SK-N-SH (cell line): ENCODE measurements at regions not wholly inside any gene's neighbourhood (a gene's known extent, or its start where the extent isn't known, plus 50 kb on each side); places are given as distances from the start of the nearest gene placed in this dataset.

Experiments
- CTCF ChIA-PET: fragments of 300-600, 350-600 bp; formaldehyde crosslinking; extraction: SDS; loops from one replicate; lab custom pipeline; 2021; lab: Yijun Ruan, JAX
- POLR2A ChIA-PET: fragments of 350-600 bp; sonication (Branson Sonifier 250); formaldehyde crosslinking; extraction: SDS; loops from one replicate; lab custom pipeline; 2020; ENCODE audit warnings: antibody characterized with exemption, inconsistent platforms; lab: Yijun Ruan, JAX
- DNase-seq: peaks from one replicate; pipeline ENCODE4 v3.0.0; 2012
- H2AFZ ChIP-seq: fragments of 200-600 bp; sonication (generic); 2 replicates; pipeline ENCODE4 v1.8.1; 2016; ENCODE audit warnings: antibody characterized with exemption, mild to moderate bottlenecking, low read depth
- H3F3A ChIP-seq: fragments of 200-600 bp; sonication (generic); replicated peaks from 2 replicates; pipeline ENCODE3; 2016; ENCODE audit warnings: antibody characterized with exemption, mild to moderate bottlenecking; ENCODE audit not compliant: insufficient read depth
- H3K27ac ChIP-seq, 2 experiments: fragments of 200-500 bp in 1 of 2; fragments of 200-600 bp in 1 of 2; sonication (Bioruptor generic) in 1 of 2; sonication (generic), shearing (Covaris generic) in 1 of 2; 2 replicates each; pipeline versions ENCODE4 v1.5.1 to v1.6.1; 2014 to 2016; ENCODE audit warnings: low read depth in 2 of 2, inconsistent platforms in 1 of 2, low read length in 1 of 2, mild to moderate bottlenecking in 1 of 2, mixed read lengths in 1 of 2
- H3K27me3 ChIP-seq: fragments of 200-600 bp; sonication (generic), shearing (Covaris generic); 2 replicates; pipeline ENCODE4 v1.6.1; 2016; ENCODE audit warnings: mixed run types; ENCODE audit not compliant: insufficient read depth
- H3K36me3 ChIP-seq, 2 experiments: fragments of 200-500 bp in 1 of 2; fragments of 200-600 bp in 1 of 2; sonication (Bioruptor generic) in 1 of 2; sonication (generic) in 1 of 2; replicated peaks in 1 of 2; 2 replicates each; pipeline versions ENCODE3 to v1.5.1; 2014 to 2016; ENCODE audit warnings: low read length in 1 of 2, mild to moderate bottlenecking in 1 of 2; ENCODE audit not compliant: insufficient read depth in 2 of 2, control insufficient read depth in 1 of 2
- H3K4me1 ChIP-seq, 2 experiments: fragments of 200-500 bp in 1 of 2; fragments of 200-600 bp in 1 of 2; sonication (Bioruptor generic) in 1 of 2; sonication (generic), shearing (Covaris generic) in 1 of 2; 2 replicates each; pipeline versions ENCODE4 v1.5.1 to v1.6.1; 2014 to 2016; ENCODE audit warnings: low read depth in 1 of 2, low read length in 1 of 2, mixed run types in 1 of 2; ENCODE audit not compliant: insufficient read depth in 2 of 2, control insufficient read depth in 1 of 2
- H3K4me2 ChIP-seq: fragments of 200-600 bp; sonication (generic), shearing (Covaris generic); 2 replicates; pipeline ENCODE4 v1.6.1; 2017; ENCODE audit warnings: mixed run types
- H3K4me3 ChIP-seq, 2 experiments: fragments of 200-500 bp in 1 of 2; fragments of 200-600 bp in 1 of 2; sonication (Bioruptor generic) in 1 of 2; sonication (generic), shearing (Covaris generic) in 1 of 2; 2 replicates each; pipeline versions ENCODE4 v1.5.1 to v1.8.1; 2014 to 2016; ENCODE audit warnings: low read depth in 2 of 2, inconsistent platforms in 1 of 2, low read length in 1 of 2, mild to moderate bottlenecking in 1 of 2, mixed read lengths in 1 of 2, moderate library complexity in 1 of 2
- H3K79me2 ChIP-seq: fragments of 200-600 bp; sonication (generic); 2 replicates; pipeline ENCODE4 v1.8.1; 2017; ENCODE audit warnings: mild to moderate bottlenecking; ENCODE audit not compliant: insufficient read depth
- H3K9ac ChIP-seq: fragments of 200-600 bp; sonication (generic); 2 replicates; pipeline ENCODE4 v1.6.1; 2017; ENCODE audit warnings: mixed run types
- H3K9me2 ChIP-seq: fragments of 200-600 bp; sonication (generic); 2 replicates; pipeline ENCODE4 v1.6.1; 2017; ENCODE audit warnings: mixed run types
- H3K9me3 ChIP-seq: fragments of 200-600 bp; sonication (generic); 2 replicates; pipeline ENCODE4 v1.6.1; 2017; ENCODE audit warnings: mixed run types, mild to moderate bottlenecking, moderate library complexity
- H4K20me1 ChIP-seq: fragments of 200-600 bp; sonication (generic); 2 replicates; pipeline ENCODE4 v1.6.1; 2017; ENCODE audit warnings: mild to moderate bottlenecking, mixed run types; ENCODE audit not compliant: insufficient read depth
- EZH2phosphoT487 ChIP-seq: fragments of 200-600 bp; sonication (generic); IDR thresholded peaks from 2 replicates; pipeline ENCODE4 v1.6.1; 2017; ENCODE audit warnings: low read depth, mixed run types, mild to moderate bottlenecking, antibody characterized with exemption, moderate library complexity, borderline replicate concordance
- FOXM1 ChIP-seq: IDR thresholded peaks from 2 replicates; pipeline ENCODE4 v1.4.0; 2012; ENCODE audit warnings: low read depth, mild to moderate bottlenecking
- GATA2 ChIP-seq: sonication (generic); formaldehyde crosslinking; IDR thresholded peaks from 2 replicates; pipeline ENCODE4 v1.5.0; 2020; ENCODE audit warnings: mild to moderate bottlenecking, missing genetic modification reagents
- JUND ChIP-seq: IDR thresholded peaks from 2 replicates; pipeline ENCODE4 v1.4.0; 2012
- POLR2AphosphoS5 ChIP-seq: IDR thresholded peaks from 2 replicates; pipeline ENCODE4 v1.6.1; 2012; ENCODE audit warnings: low read depth, low read length
- RXRA ChIP-seq: IDR thresholded peaks from 2 replicates; pipeline ENCODE4 v1.4.0; 2012; ENCODE audit warnings: low read depth, mild to moderate bottlenecking, borderline replicate concordance
- SMC3 ChIP-seq: IDR thresholded peaks from 2 replicates; pipeline ENCODE4 v1.6.1; 2012; ENCODE audit warnings: low read depth, low read length, improper control_type of control experiment
- TAF1 ChIP-seq: IDR thresholded peaks from 2 replicates; pipeline ENCODE4 v1.6.1; 2012; ENCODE audit warnings: low read depth, mild to moderate bottlenecking, low read length, moderate library complexity, borderline replicate concordance
- YY1 ChIP-seq: IDR thresholded peaks from 2 replicates; pipeline ENCODE4 v1.4.0; 2012; ENCODE audit warnings: low read depth, mild to moderate bottlenecking
- WGBS: methylation state at CpG from one replicate; pipeline ENCODE4 v1.1.6; 2017; ENCODE audit warnings: low lambda C conversion rate; 5-methylcytosine and 5-hydroxymethylcytosine counted together
- TF ChIP-seq, protein P1 (sequence below): IDR thresholded peaks from 2 replicates; pipeline ENCODE4 v1.6.1; 2012; ENCODE audit warnings: mild to moderate bottlenecking, low read depth, low read length, moderate library complexity
- TF ChIP-seq, protein P2 (sequence below): IDR thresholded peaks from 2 replicates; pipeline ENCODE4 v1.4.0; 2012; ENCODE audit warnings: low read depth, borderline replicate concordance

DNA sequence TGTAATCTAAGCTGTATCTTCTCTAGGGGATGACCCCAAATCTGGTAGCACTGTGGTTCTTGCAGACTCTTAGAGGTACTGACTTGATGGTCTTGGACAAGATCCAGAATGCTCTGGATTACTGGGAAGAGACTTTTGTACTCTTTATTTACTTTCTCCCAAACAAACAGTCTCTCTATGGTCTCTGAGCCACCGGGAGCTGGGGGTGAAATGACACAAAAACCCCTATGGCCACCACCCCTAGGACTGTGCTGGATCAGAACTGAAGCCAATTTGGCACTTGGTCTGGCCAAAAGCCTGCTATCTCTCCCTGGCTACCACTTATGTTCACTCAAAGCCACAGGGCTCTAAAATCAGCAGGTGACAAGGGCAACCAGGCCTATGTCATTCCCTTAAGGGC is 50.2 kb upstream of the SI start:
- CTCF ChIA-PET: no interaction called here
- H3K27me3 ChIP-seq: no peaks in the 10 kb centered on the region
- POLR2A ChIA-PET: no interaction called here

More for the DNA sequence above, 50.2 kb upstream of the SI start:
- Histone ChIP-seq H3K9me3 (no peaks in the 10 kb centered on the region), H3K4me2 (no peak overlapping the region), H3K27ac (no peak overlapping the region), H3K4me1 (no peaks in the 10 kb centered on the region), H2AFZ (no peak overlapping the region), H3F3A (no peaks in the 10 kb centered on the region), H3K9ac (no peak overlapping the region), H3K79me2 (no peaks in the 10 kb centered on the region), H4K20me1 (no peaks in the 10 kb centered on the region), H3K36me3 (no peaks in the 10 kb centered on the region), H3K4me3 (no peak overlapping the region), H3K9me2 (no peaks in the 10 kb centered on the region)
- TF ChIP-seq FOXM1 (no peak), RXRA (no peak), TAF1 (no peak), EZH2phosphoT487 (no peak), POLR2AphosphoS5 (no peak), YY1 (no peak), SMC3 (no peak), GATA2 (CRISPR knock-in tag) (no peak), JUND (no peak)
- TF ChIP-seq, protein P1, sequence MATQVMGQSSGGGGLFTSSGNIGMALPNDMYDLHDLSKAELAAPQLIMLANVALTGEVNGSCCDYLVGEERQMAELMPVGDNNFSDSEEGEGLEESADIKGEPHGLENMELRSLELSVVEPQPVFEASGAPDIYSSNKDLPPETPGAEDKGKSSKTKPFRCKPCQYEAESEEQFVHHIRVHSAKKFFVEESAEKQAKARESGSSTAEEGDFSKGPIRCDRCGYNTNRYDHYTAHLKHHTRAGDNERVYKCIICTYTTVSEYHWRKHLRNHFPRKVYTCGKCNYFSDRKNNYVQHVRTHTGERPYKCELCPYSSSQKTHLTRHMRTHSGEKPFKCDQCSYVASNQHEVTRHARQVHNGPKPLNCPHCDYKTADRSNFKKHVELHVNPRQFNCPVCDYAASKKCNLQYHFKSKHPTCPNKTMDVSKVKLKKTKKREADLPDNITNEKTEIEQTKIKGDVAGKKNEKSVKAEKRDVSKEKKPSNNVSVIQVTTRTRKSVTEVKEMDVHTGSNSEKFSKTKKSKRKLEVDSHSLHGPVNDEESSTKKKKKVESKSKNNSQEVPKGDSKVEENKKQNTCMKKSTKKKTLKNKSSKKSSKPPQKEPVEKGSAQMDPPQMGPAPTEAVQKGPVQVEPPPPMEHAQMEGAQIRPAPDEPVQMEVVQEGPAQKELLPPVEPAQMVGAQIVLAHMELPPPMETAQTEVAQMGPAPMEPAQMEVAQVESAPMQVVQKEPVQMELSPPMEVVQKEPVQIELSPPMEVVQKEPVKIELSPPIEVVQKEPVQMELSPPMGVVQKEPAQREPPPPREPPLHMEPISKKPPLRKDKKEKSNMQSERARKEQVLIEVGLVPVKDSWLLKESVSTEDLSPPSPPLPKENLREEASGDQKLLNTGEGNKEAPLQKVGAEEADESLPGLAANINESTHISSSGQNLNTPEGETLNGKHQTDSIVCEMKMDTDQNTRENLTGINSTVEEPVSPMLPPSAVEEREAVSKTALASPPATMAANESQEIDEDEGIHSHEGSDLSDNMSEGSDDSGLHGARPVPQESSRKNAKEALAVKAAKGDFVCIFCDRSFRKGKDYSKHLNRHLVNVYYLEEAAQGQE: no peak
- TF ChIP-seq, protein P2, sequence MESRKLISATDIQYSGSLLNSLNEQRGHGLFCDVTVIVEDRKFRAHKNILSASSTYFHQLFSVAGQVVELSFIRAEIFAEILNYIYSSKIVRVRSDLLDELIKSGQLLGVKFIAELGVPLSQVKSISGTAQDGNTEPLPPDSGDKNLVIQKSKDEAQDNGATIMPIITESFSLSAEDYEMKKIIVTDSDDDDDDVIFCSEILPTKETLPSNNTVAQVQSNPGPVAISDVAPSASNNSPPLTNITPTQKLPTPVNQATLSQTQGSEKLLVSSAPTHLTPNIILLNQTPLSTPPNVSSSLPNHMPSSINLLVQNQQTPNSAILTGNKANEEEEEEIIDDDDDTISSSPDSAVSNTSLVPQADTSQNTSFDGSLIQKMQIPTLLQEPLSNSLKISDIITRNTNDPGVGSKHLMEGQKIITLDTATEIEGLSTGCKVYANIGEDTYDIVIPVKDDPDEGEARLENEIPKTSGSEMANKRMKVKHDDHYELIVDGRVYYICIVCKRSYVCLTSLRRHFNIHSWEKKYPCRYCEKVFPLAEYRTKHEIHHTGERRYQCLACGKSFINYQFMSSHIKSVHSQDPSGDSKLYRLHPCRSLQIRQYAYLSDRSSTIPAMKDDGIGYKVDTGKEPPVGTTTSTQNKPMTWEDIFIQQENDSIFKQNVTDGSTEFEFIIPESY: no peak
- no peak for DNase-seq
- 0% methylated on average over 1 of the region's 1 CpG for WGBS
